Smooth muscle cell (in vitro differentiated cells): ENCODE measurements at regions not wholly inside any gene's neighbourhood (a gene's known extent, or its start where the extent isn't known, plus 50 kb on each side); places are given as distances from the start of the nearest gene placed in this dataset.
A peak's percentile ranks its signal among the peaks of the same experiment; 100 is the strongest.

Experiments
- DNase-seq: peaks from one replicate; lab custom pipeline; 2025; ENCODE audit not compliant: unreplicated experiment; lab: John Stamatoyannopoulos, UW
- H2AFZ ChIP-seq: fragments of 200-600 bp; sonication (generic); 2 replicates; pipeline ENCODE4 v1.6.0; 2016; ENCODE audit warnings: antibody characterized with exemption, low read depth, mild to moderate bottlenecking
- H3F3A ChIP-seq: fragments of 200-600 bp; sonication (generic); 2 replicates; pipeline ENCODE4 v1.6.0; 2017; ENCODE audit warnings: antibody characterized with exemption, low read depth
- H3K27ac ChIP-seq: fragments of 200-600 bp; sonication (generic); 2 replicates; pipeline ENCODE4 v1.5.1; 2016; ENCODE audit warnings: low read depth, mild to moderate bottlenecking
- H3K27me3 ChIP-seq: fragments of 200-600 bp; sonication (generic); 2 replicates; pipeline ENCODE4 v1.6.1; 2016; ENCODE audit warnings: low read depth, mild to moderate bottlenecking
- H3K36me3 ChIP-seq: fragments of 200-600 bp; sonication (generic); 2 replicates; pipeline ENCODE4 v1.5.1; 2016; ENCODE audit warnings: low read depth
- H3K4me1 ChIP-seq: fragments of 200-600 bp; sonication (generic); 2 replicates; pipeline ENCODE4 v1.5.1; 2016; ENCODE audit warnings: low read depth
- H3K4me2 ChIP-seq: fragments of 200-600 bp; sonication (generic); 2 replicates; pipeline ENCODE4 v1.6.0; 2016; ENCODE audit warnings: mild to moderate bottlenecking
- H3K4me3 ChIP-seq: fragments of 200-600 bp; sonication (generic); 2 replicates; pipeline ENCODE4 v1.5.1; 2016; ENCODE audit warnings: mild to moderate bottlenecking
- H3K79me2 ChIP-seq: fragments of 200-600 bp; sonication (generic); 2 replicates; pipeline ENCODE4 v1.6.0; 2016; ENCODE audit warnings: low read depth, mild to moderate bottlenecking
- H3K9ac ChIP-seq: fragments of 200-600 bp; sonication (generic); 2 replicates; pipeline ENCODE4 v1.6.0; 2016; ENCODE audit warnings: low read depth
- H3K9me3 ChIP-seq: fragments of 200-600 bp; sonication (generic); replicated peaks from 2 replicates; pipeline ENCODE4 v1.5.1; 2016; ENCODE audit warnings: low read depth
- H4K20me1 ChIP-seq: fragments of 200-600 bp; sonication (generic); 2 replicates; pipeline ENCODE4 v1.6.0; 2016; ENCODE audit warnings: low read depth
- WGBS: methylation state at CpG from one replicate; pipeline ENCODE4 v1.1.7; 2016; ENCODE audit warnings: low lambda C conversion rate; 5-methylcytosine and 5-hydroxymethylcytosine counted together
- TF ChIP-seq, protein P1 (sequence below): fragments of 200-600 bp; sonication (generic); IDR thresholded peaks from 2 replicates; pipeline ENCODE4 v1.5.1; 2017; ENCODE audit warnings: borderline replicate concordance, mild to moderate bottlenecking, antibody characterized with exemption; ENCODE audit not compliant: insufficient read depth, poor library complexity, severe bottlenecking

- TF ChIP-seq, protein P1, sequence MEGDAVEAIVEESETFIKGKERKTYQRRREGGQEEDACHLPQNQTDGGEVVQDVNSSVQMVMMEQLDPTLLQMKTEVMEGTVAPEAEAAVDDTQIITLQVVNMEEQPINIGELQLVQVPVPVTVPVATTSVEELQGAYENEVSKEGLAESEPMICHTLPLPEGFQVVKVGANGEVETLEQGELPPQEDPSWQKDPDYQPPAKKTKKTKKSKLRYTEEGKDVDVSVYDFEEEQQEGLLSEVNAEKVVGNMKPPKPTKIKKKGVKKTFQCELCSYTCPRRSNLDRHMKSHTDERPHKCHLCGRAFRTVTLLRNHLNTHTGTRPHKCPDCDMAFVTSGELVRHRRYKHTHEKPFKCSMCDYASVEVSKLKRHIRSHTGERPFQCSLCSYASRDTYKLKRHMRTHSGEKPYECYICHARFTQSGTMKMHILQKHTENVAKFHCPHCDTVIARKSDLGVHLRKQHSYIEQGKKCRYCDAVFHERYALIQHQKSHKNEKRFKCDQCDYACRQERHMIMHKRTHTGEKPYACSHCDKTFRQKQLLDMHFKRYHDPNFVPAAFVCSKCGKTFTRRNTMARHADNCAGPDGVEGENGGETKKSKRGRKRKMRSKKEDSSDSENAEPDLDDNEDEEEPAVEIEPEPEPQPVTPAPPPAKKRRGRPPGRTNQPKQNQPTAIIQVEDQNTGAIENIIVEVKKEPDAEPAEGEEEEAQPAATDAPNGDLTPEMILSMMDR = no peak
- H2AFZ ChIP-seq = no peak overlapping the region
- no peaks in the 10 kb centered on the region for H3K36me3 ChIP-seq
- DNase-seq = no peak
- H3K27me3 ChIP-seq = no peaks in the 10 kb centered on the region
- no peaks in the 10 kb centered on the region for H4K20me1 ChIP-seq
- no peaks in the 10 kb centered on the region for H3K79me2 ChIP-seq
- H3K4me3 ChIP-seq = no peak overlapping the region
- H3K27ac ChIP-seq = peak overlapping the region; percentile 35
- no peaks in the 10 kb centered on the region for H3K9me3 ChIP-seq
- WGBS = 76% methylated on average over 13 of the region's 13 CpGs
- peaks cover 3% of the 10 kb centered on the region for H3F3A ChIP-seq
- peak overlapping the region; percentile 22 for H3K9ac ChIP-seq
- H3K4me2 ChIP-seq = no peak overlapping the region
- H3K4me1 ChIP-seq = peaks cover 8% of the 10 kb centered on the region
Measured at GRCh38 chr13:30108216-30108912, 199.0 kb downstream of the KATNAL1 start.

GRCh38 chr13:30107521-30108136 lies 199.7 kb downstream of the KATNAL1 start:
- Histone ChIP-seq H3K4me2 (no peak overlapping the region), H3K9ac (no peak overlapping the region), H3F3A (no peaks in the 10 kb centered on the region), H3K27ac (no peak overlapping the region), H3K4me3 (no peak overlapping the region), H3K27me3 (no peaks in the 10 kb centered on the region), H3K4me1 (peaks cover 3% of the 10 kb centered on the region), H3K79me2 (no peaks in the 10 kb centered on the region), H4K20me1 (no peaks in the 10 kb centered on the region), H2AFZ (no peak overlapping the region), H3K36me3 (no peaks in the 10 kb centered on the region), H3K9me3 (no peaks in the 10 kb centered on the region)
- TF ChIP-seq, protein P1 = no peak
- DNase-seq = no peak
- WGBS = 82% methylated on average over 14 of the region's 14 CpGs

GRCh38 chr13:30107121-30107520 lies 200.2 kb downstream of the KATNAL1 start:
- no peak overlapping the region for H3K27ac ChIP-seq
- no peak overlapping the region for H3K4me3 ChIP-seq
- 95% methylated on average over 6 of the region's 6 CpGs for WGBS
- no peak overlapping the region for H3K4me2 ChIP-seq
- TF ChIP-seq, protein P1 = no peak
- no peak overlapping the region for H2AFZ ChIP-seq
- H4K20me1 ChIP-seq = no peaks in the 10 kb centered on the region
- no peaks in the 10 kb centered on the region for H3K27me3 ChIP-seq
- no peaks in the 10 kb centered on the region for H3K36me3 ChIP-seq
- no peaks in the 10 kb centered on the region for H3K4me1 ChIP-seq
- no peak overlapping the region for H3K9ac ChIP-seq
- H3K9me3 ChIP-seq = no peaks in the 10 kb centered on the region
- no peaks in the 10 kb centered on the region for H3F3A ChIP-seq
- H3K79me2 ChIP-seq = no peaks in the 10 kb centered on the region
- DNase-seq = no peak
